Skin of body (tissue), 1 donor: ENCODE measurements at regions not wholly inside any gene's neighbourhood (a gene's known extent, or its start where the extent isn't known, plus 50 kb on each side); places are given as distances from the start of the nearest gene placed in this dataset.

Experiments
- DNase-seq: peaks from one replicate; lab custom pipeline; 2025; lab: John Stamatoyannopoulos, UW

DNA sequence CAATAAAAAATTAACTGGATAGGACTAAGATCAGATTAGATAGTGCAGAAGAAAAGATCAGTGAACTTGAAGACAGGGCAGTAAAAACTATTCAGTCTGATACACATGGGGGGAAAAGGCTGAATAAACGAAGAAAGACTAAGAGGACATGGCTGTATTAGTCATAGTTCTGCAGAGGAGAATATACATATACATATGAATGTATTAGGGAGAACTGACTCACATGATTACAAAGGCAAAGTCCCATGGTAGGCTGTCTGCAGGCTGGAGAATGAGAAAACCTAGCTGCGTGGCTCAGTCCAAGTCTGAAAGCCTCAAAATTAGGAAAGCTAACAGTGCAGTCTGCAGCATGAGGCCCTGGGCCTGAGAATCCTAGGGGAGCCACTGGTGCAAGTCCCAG is 98.2 kb upstream of the GNAO1 start:
- DNase-seq, result no peak

DNA sequence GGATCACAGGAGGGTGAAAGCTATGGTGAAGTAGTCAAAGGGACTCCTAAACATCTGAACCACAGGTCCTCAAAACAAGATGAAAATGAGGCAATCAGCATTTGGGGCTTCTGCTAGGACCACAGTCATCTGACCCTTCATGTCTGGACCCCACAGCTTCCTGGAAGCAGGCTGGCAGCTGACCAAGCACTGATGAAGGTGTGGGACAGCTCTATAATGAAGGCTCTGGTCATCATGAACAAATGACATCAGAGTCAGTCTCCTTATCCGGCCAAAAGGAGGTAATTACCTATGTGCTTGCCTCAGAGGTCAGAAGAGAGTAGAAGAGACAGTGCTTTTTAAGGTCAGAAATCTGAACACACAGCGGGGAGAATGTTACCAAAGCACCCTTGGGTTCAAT is 101.2 kb upstream of the GNAO1 start:
- DNase-seq, result no peak

DNA sequence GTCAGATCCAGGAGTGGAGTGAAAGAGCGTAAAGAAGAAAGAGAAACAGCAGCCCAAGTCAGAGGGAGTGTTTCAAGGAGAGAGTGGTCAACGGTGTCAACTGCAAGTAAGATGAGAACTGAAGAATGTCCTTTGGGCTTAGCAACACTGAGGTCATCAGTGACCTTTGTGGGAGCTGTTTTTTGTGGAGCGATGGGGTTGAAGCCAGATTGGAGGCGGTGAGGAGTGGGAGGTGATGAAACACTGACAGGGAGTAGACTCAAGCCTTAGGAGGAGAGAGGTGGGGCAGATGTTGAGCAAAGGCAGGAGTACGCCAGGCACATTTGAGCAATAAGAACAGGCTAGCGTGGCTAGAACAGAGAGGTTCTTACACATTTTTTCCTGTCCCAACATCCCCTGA is 103.7 kb upstream of the GNAO1 start:
- DNase-seq, result no peak

DNA sequence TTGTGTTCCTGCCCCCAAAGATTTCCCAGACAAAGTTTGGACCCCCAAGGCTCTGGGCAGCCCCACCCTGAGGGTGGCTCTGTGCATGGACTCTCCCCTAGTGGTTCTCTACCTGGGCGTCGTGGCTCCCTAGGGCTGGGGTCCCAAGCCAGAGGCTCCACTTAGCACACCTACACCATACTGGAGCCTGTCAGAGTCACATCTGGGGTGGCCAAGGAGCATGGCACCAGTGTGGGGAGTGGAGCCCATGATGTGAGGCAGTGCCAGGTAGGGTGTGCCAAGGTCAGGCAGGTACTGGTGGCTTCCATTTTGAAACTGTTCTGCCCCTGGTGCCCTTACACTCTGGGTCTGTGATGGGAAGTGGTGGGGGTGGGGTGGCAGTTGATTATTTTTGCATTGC is 109.9 kb upstream of the GNAO1 start:
- no peak for DNase-seq

DNA sequence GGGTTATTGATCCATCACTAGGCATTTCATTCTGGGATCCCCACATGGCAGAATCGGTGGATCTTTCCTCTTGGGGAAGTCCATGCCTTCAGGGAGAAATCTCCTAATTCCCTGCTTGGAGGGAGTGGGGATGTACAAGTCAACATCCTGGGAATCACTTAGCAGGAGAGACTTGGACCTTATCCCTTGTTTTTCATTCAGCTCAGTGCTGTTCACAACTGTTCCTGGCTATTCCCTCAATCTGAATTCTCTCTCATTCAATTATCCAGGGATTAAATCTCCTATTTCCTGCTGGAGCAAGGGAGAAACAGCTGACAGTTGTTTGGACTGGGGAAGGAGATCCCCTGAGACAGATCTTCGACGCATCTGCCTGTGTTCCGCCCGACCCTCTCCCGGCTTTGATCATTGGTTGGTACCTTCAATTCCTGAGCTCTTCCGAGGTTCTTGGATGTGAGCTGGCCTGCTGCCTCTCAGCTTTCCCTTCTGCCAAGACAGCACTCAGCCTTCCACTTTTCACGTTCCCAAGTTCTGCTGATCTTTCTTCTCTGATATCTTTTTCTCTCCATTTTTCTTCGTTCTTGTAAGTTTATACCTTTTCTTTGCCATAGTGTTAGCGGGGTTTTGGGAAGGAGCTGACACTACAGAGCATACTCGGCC is 115.4 kb upstream of the GNAO1 start:
- no peak for DNase-seq

DNA sequence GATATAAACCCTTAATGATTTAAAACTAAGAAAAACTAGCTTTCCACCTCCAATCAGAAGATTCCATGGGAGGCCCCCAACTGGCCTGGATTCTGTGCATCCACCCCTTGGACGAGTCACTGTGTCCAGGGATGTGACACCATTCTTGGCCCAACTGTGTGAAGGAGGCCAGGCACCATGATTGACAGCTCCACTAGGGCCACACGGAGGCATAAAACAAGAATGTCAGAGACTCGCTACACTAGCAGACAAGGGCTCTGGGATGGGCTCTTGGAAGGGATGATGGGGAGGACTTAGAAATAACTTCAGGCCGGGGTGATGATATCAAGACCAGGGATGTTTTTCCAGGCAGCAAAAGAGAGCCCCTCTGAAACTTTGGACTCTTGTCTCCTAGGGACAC is 117.8 kb upstream of the GNAO1 start:
- DNase-seq, result no peak

DNA sequence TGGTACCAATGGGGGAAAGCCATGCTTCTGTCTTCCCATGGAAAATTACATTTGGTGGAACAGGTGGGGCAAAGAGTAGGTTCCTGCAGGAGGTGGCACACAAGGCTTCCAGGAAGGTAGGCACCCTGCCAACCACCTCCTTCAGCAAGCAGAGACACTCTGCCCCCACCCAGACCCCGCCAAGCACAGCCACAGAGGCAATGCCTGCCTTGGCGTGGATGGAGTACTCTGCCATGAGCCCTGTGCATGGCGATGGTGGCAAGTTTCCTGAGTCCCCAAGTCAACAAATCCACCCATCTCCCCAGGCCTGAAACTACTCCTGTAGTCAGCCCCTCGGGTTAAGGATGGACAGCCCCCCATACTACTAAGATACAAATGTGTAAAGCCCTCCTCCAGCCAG is 119.2 kb upstream of the GNAO1 start:
- DNase-seq, result no peak

DNA sequence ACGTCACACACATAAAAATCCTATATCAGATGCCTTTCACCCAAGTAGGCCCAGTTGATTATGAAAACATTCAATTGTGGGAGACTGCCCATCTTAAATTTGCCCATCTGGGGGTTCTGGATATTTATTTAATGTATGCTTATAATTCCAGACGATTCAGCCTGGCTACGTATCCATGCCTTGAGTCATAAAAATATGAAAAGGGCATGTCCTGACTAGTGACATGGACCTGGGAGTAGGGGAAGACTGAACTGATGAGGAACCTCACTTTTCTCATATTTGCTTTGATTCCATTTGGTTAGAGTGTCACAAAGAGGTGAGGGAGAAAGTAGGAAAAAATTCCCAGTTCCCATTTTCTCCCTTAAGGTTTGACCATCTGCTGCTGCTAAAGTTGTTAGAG is 122.5 kb upstream of the GNAO1 start:
- DNase-seq, result no peak

DNA sequence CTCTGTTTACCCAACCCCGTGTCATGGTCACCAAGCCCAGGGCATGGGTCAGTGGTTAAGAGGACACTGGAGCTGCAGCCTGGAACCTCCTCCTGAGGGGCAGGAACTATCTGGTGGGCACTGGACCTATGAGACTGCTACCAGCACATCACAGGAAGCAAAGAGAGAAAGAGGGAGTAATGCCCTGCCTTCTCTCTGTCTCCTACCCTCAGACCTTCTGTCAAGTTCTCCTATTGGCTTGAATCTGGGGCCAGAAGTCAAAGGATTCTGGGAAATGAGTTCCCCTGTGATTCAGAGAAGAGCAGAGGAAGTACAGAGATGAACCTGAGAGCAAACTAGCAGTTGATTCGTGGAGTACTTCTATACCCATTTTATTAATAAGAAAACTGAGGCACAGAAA is 123.0 kb upstream of the GNAO1 start:
- DNase-seq, result no peak

DNA sequence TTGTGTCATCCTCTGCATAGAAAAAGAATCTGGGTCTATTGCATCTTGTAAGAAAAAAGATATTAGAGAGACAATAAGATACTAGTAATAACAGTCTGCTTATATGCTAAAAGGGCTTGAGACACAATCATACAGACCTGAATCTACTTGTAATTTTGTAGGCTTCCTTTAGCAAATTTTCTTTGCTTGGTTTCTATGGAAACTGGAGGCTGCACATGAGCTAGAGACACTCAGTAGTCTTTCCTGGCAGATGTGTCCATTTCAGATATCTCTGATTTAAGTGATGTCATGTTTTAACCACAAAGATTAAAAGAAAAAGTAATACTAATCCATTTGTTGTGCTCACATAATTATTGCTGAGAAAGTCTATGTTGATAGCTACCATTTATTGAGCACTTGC is 123.9 kb upstream of the GNAO1 start:
- DNase-seq, result no peak

DNA sequence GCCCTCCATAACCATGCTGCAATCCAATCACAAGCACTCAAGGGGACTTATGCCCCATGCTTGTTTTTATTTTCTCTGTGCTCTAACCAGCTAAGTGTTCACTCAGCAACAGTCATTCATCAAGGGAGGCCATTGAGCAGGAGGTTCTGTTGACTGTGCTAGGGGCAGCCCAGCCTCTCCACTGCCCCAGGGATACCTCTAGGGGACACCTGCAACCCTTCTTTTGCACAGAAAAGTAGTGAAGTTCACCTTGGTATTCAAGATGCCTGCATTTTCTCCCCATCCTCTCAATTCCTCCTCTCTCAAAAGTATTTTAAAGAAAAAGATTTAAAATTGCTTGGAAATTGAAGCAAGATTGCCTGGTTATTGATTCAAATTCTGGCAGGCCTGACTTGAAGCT is 124.7 kb upstream of the GNAO1 start:
- no peak for DNase-seq

DNA sequence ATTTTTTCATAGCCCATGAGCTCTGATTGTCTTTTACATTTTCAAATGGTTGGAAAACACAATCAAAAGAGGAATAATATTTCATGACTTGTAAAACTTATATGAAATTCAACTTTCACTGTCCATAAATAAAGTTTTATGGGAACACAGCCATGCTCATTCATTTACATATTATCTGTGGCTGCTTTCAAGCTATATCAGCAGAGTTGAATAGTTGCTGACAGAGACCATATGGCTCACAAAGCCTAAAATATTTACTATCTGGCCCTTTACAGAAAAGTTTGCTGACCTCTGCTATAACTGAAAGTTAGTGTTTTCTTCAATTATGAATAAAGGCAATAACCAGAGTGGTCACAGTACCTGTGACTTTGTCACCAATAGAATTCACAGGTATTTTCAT is 128.2 kb upstream of the GNAO1 start:
- DNase-seq, result no peak

DNA sequence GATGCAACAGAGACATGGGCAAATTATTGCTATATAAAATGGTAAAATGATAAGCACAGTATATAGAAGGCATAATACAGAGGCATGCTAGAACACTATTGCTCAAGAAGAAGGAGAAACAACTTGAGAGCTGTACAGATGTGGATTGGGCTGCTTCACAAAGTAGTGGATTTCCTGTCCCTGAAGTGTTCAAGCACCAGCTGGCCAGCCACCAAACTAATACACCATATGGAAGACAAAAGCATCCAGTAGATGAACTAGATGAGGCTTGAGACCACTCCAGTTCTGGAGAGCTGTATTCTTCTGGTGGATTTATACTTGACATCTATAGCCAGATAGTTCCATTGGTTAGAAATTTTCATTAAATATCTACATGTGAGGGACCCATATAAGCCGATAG is 134.1 kb upstream of the GNAO1 start:
- DNase-seq, result no peak

DNA sequence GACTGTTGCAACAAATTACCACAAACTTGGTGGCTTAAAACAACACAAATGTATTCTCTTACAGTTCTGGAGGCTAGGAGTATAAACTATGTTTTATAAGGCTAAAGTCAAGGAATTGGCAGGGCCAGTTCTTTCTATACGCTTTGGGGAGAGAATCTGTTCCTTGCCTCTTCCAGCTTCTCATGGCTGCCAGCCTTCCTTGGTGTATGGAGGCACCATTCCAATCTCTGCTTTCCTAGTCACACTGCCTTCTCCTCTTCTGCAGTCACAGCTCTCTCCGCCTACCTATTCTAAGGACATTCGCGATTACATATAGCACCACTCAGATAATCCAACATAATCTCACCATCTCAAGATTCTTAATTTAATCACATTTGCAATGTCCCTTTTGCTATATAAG is 140.4 kb upstream of the GNAO1 start:
- no peak for DNase-seq

DNA sequence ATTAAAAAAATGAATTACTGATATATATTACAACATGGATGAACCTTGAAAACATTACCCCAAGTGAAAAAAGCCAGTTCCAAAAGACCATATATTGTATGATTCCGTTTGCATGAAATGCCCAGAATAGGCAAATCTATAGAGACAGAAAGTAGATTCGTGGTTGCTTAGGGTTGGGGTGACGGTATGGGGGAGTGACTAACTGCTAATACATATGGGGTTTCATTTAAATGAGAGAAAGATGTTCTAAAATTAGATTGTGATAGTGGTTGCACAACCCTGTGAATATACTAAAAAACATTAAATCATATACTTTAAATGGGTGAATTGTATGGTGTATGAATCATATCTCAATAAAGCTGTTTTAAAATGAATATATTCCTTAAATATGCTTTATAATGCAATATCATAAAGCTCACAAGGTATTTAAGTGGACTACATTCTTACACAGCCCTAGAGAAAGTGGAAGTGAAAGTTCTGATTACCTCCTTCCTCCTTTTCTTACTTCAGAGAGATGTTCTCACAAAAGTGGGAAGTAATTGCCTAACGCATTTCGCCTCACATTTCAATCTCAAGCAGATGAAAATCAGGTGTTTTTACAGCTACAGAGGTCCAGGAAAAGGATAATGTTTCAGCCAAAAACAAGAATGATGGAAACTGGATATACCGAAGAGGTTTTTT is 142.7 kb upstream of the GNAO1 start:
- DNase-seq, result no peak

DNA sequence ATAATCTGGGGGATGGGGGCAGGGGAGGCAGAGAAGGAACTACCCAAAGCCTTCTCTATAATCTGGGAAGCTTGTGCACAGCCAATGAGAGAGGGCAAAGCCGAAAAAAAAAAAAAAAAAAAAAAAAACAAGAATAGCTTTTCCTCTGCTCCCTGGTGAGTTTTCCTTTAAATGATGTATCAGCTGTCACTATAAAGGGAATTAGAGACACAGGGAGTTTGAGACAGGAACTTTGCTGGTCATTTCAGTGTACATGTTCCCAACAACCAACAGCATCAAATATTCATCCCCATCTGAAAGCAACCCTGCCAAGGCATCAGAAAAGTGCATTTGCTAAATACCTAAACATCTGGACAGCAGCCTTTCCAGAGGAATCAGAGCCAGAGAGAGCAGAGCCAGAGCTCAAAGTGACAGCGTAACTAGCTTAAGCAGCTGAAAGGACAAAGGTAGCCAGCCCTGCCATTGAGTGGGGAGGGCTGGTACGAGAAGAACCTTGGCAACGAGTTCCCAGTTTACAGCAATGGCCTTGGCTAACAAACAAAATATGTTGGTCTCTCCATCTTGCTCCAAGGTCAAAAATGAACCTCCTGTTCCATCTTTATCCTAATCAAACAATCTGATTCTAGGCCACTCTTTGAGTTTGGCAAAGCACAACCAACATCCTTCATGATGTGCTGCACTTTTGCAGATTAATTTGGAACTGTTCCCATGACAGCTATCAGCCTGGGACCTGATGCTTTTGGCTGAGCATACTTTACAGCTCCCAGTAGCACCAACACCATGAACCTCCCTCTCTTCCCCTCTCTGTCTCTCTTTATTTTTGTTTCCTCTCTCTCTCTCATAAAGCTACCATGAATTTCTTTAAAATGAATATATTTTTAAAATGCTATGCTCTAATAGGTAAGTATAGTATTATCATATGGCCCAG is 143.7 kb upstream of the GNAO1 start:
- peak; percentile 2 for DNase-seq

DNA sequence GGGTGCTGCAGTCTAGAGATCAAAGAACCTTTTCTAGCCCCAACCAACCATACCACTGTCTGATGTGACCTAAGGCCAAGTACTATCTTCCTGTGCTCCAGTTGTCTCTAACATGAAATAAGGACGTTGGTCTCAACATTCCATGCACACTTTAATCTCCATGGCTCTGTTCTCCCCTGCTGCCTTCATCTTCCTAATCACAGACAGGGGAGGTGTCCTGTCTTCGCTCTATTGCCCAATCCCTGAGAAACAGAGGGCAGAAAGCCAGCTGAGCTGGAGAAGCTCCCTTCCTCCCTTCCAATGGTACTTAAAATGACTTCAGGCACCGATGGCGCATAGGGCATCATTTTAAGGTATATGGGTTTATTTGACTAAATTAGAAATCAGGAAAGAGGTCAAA is 148.9 kb upstream of the GNAO1 start:
- no peak for DNase-seq

DNA sequence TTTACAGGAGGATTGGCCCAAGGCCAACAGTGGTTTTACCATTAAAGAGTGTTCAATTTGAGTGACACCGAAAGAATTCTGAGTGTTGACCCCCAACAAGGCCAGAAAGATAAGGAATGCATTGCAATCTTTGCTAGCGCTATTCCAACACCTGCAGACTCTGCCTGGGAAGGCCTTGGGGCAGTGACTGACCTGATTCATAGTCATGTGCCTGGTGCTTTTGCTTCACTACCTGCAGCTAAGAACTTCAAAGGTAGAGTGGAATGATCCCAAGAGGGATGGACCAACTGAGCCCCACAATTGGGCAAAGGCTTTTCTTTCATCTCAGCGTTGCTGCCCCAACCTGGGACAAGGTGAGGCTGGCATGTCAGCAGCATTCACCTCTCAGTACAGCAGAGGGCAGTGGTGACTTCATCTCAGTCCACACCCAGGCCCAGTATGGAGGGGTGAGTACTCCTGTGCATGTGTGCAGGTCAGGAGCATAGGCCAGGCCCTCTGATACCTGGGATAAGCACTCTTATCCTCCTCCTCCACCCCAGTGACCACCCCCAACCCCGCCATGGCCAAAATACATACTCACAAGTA is 149.6 kb upstream of the GNAO1 start:
- DNase-seq, result no peak

DNA sequence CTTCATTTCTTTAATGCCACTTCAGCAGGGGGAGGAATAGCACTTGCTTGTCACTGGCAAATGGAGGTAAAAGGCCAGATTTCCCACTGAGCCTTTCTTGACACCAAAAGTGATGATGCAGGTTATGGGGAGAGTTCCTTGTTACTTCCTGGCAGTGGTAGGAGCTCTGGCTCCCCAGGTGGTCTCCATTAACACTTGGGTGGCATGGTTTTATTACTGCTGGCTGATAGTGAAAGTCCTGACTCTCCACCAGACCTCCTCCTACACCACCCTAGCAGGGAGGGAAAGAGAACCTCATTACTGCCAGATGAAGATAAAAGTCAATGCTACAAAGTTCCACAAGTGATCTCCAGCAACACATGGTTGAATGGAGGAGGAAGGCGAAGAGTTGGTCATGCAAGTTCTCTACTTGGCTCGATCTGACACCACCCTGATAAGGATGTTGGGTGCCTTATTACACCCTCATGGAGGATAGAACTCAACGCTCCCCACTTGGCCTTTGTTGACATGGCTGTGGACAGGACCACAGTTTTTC is 152.7 kb upstream of the GNAO1 start:
- DNase-seq, result no peak

DNA sequence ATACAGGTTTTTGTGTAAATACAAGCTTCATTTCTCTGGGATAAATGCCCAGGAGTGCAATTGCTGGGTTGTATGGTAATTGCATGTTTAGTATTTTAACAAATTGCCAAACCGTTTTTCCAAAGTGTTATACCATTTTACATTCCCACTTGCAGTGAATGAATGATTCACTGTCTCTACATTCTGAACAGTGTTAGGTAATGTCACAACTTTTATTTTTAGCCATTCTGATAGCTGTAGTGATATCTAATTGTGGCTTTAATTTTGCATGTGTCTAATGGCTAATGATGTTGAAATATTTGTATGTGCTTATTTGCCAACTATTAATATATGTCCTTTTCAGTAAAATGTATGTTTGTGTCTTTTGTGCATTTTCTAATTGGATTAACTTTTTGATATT is 156.9 kb upstream of the CES5A start:
- no peak for DNase-seq

DNA sequence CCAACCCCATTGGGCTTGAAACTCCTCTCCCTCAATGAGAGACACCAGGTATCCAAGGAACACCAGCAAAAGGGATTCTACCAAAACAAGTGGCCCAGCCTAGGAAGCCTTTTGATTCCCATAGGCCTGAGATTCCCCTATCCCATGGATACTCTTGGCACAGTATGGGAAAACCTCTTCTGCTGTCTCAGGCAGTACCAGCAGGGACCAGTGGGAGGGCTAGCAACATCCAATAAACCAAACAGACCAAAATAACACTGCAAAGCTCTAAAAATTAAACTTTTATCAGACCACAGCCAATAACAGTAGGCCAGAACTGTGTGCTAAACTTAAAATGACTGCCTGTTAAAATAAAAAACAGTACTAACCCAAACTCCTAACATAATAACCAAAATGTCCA is 153.9 kb upstream of the CES5A start:
- DNase-seq, result no peak

DNA sequence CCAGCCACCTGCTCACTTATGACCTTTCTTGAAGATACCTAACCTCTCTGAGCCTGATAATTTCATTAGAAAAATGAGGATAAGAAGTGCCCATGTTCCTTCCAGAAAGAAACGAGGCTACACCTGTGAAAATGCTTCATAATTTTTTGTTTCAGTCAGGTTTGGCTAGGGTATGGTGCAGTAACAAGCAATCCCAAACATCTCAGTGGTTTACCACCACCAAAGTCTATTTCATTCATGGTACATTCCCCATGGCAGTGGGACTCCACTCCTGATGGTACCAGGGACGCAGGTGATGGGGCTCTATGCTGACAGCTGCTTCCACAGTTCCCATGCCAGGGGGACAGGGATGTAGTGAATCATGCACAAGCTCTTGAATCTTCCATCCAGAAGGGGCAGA is 147.6 kb upstream of the CES5A start:
- no peak for DNase-seq
